NCI-H1105 (cell line): ENCODE measurements at regions not wholly inside any gene's neighbourhood (a gene's known extent, or its start where the extent isn't known, plus 50 kb on each side); places are given as distances from the start of the nearest gene placed in this dataset.

ENCODE experiments used
- DNase-seq: peaks from one replicate; lab custom pipeline; 2025; lab: John Stamatoyannopoulos, UW

DNA sequence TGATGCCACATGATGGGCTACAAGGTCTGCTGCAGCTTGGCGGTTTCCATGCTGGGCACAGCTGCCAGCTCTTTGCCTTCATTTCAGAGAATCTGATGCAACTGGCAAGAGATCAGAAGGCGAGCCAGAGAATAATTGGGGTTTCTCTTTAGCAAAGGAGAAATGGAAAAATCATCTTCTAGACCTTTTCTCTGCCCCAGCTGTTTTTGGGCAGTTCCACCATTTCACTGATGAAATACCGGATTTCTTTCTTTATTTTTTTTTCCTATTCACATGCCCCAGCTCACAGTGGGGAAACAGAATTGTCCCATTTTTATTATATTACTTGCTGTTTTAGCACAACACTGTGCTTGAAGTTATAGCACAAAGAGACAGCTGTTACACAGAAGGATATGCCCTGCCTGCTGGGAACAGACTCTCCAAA, 439.3 kb upstream of the GOT2 start:
- DNase-seq: no peak

DNA sequence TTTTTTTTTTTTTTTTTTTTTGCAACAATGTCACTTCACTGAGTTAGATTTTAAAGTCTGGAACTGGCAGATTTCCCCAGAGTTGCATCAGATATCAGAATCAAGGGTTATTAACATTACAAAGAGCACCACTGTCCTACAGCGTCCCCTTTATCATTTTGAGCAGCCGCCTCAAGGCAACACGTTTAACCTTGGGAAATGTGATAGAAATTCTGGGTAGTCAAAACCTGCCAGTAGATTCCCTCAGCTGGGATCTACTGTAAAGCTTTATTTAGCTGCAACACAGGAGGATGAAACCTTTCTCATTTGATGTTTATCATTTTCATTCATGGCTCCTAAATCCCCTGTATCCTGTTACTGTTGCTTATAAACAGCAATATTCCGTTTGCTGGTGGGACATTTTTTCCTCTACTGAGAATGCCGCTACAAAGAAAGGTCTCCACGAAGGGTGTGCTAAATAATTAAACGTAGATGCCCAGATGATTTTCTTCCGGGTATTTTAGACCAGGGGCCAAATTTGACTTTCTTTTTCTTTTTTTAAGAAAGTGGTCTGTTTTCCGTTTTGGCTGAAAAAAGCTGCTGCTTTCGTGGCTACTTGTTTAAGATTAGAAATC, 436.1 kb upstream of the GOT2 start:
- DNase-seq: no peak

DNA sequence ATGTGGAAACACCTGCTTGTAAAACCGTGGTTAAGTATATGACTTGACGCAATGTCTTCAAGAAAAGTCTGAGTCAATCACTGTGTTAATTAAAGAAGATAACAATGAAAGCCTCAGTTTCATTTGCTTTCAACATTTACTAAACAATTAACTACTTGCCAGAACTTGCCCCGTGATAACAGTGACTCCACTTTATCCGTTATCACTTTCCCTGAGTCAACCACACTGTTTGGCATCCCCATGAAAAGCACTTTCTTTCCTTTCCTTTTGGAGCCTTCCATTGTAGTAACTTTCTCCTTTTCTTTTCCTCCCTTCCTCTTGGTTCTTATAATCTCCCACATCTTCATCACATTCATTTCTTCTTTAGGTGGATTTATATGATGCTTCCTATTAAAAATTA, 435.1 kb upstream of the GOT2 start:
- no peak for DNase-seq

DNA sequence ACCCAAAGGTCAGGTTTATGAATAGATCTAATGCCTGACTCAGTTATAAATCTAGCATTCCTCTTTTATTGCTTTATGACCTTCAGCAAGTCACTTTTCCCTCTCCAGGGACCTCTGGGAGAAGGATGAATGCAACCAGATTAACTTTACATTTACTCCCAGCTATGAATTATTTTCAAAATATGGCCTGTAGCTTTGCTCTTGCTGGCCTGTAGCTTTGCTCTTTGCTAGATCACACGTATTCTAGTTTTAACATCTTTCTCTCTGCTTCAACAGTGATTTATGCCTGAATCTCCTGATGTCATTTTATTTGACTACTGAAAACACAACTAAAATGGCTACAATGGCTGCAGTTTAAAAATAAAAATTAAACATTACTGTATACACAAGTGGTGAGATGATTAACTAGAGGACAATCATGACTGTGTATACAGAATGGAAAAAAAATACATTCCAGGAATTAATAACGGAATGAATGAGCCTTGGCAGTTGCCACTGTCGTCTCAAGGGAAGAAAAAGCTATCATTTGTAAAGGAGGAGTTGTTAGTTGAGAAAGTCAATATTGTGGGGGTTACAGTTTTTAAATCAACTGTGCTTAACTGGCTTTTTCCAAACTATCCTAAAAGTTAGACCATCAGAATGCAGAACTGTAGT, 434.5 kb upstream of the GOT2 start:
- DNase-seq: no peak

DNA sequence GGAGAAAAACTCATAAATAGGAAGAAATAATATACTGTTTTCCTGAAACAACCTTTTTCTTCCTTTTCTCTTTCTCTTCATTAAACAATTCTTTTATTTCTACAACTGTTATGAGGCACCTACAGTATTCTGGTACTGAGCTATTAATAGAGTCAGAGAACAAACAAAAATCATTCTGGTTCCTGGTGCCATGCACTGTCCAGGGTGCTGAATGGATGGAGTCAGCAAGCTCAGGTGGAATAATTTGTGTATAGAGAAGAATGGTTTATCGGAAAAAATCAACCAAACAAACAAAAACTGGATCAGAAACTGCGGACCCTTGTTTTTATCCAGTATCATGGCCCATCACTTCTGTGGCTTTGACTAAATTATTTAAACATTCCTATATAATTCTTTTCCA, 430.3 kb upstream of the GOT2 start:
- no peak for DNase-seq

DNA sequence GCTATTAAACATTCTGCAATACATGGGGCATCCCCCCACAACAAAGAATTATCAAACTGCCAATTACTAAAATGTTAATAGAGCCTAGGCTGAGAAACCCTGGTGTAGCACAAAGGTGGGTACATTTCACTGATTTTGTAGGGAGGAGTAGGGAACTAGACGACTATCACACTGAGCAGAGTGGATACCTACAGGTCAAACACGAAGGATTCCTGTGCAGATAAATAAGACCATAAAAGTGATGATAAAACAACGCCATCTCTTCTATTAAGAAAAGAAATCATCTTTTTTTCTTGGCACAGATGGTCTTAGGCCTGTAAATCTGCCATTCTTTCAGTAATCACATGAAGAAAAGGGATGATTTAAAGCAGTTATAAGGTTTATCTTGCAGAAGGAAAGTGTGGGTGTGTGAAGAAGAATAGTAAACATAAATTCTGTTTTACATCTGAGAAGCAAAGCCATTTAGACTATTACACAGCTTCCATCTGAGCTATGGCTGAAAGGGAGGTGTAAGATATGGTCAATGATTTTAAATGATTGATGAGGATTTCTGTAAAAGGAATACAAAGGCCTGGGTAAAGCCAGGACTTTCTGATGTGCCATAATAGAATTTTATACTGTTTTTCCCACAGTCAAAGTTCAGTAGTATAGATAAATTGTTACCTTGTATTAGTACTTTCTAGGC, 429.4 kb upstream of the GOT2 start:
- no peak for DNase-seq

DNA sequence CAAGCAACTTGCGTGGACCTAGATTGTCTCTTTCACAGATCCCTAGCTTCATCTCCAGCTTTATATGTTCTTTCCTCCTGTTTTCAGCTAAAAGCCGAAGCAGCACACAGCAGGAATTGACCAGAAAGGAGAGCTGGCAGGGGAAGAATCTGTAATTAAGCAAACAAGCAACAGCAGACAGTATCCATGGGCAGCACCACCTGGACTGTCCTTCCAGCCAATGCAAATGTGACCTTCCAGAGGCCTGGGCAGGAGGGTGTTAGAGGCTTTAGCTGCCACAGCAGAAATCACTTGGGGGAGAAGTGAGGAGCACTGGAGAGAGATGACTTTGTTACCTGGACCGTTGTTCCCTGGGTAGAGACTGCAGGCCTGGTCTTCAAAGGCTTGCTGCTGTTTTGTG, 427.6 kb upstream of the GOT2 start:
- no peak for DNase-seq

DNA sequence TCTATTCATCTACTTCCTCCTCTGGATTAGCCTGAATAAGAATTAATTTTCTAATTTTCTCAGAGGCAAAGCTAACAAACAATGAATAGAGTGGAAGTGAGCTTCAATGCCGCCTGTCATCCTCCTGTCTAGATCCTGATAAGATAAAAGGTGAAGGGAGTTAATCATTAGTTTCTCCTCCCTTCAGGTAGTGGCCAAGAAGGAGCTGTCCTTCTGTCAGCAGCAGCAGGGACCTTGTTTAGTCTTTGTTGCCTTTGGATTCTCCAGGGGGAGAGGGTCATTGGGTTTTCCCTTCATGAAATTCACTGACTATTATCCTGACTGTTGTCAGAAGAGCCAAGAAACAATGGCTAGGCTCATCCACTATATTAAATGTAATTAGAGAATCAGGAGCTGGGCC, 420.2 kb upstream of the GOT2 start:
- DNase-seq: no peak

DNA sequence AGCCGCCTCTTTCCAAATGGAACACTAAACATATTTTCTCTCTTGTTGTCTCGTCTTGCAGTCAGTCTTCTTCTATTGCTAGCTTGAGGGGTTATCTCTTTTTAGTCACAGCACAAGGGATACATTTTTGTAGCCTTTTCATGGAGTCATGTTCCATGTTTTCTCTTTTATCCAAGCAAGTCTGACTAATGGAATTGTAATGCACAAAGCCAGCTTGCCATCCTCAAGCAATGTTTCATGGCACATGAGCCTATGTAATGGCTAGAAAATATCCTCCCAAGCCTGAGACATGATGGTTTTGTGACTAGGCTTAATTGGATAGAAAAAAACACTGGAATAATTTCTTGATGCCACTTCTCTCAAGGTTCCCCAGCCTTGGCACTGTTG, 414.6 kb upstream of the GOT2 start:
- no peak for DNase-seq

DNA sequence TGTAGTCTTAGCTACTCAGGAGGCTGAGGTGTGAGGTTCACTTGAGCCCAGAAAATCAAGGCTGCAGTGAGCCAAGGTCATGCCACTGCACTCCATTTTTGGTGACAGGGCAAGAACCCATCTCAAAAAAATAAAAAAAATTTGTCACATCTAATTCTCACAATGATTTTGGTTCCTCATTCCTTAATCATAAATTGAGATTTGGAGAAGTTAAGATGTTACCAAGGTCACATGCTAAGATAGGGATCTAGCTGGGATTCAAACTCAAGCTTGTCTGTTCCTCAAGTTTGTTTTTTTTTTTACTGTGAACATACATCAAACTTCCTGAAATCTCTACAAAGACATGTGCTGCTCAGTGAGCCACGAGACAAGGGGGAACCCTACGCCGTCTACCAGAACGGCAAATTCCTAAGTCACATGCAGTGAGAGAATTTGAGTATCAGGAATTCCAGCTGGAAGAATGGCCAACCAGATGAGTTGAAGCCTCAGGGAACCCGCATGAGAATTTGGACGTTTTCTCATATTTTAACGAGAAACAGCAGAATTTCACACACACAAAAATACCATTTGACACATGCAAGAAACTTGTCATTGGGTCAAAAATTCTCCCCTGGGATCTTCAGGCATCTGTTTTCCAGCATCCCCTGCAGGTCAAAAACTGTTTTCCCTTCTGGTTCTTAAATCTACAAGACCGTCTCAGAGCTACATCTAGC, 414.1 kb upstream of the GOT2 start:
- no peak for DNase-seq

DNA sequence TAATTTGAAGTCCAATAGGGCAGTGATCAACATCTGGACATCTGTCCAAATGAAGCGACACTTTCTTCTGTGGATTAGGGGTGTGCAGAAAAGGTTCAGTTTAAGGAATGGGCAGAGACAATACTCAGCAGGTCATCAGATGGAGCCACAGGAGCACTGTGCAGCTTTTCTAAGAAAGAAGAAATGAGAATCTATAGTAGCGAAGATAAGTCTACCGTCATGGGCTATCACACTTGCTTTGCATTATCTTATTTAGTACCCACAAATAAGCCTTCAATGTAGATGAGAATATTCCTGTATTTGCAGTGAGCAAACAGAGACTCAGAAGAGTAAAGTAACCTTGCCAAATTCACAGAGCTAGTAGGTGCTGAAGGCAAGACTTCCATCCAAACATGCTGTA, 412.0 kb upstream of the GOT2 start:
- DNase-seq: no peak

DNA sequence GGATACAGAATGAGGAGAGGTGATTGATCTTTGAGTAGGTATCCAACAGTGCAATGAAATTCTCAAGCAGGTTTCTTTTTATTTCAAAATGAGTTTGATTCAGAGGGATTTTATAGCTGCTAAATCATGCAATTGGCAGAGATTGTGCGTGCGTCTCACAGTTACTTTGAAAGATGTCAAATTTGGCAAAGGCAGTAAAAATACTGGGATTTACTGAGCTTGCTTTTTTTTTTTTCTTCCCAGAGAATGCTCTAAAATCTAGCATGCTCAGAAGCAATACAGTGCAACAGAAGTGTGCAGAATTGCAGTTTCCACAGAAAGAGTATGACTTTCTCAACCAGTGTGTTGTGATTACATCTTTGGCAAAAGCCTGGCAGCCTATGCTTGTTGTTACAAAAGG, 410.7 kb upstream of the GOT2 start:
- no peak for DNase-seq

DNA sequence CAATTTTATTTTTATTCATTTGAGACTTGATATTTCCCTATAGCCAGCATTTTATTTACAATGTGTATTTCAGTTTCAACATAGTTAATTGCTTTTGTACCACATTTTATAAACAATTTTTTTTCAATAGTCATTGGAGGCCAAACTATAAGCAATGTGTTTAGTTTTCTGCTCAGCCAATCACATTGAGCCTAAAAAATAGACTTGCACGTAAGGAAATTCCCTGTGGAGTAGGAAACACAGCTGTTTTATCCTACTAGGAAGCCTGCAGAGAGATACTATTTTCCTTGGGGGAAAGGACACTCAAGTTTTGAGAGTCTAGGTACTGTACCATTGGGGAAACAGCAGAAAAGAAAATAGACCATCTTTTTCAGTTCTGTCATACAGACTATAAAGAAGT, 410.2 kb upstream of the GOT2 start:
- DNase-seq: no peak

DNA sequence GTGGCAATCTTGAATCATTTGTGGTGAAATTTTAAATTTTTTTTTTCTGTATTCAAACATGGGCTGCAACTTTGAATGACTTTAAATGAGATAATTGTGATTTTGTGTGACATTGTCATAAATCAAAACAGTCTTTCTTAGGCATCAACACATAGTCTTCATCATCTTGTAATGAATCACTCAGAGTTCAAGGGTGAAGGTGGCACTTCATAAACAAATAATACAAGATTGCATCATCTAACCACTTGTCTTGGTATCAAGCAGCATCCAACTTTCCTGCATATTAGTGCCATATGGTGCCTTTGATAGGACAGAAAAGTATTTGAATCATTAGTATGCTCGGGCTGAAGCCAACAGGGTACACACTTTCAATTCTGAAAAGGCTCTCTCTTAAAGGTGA, 392.4 kb upstream of the GOT2 start:
- no peak for DNase-seq

DNA sequence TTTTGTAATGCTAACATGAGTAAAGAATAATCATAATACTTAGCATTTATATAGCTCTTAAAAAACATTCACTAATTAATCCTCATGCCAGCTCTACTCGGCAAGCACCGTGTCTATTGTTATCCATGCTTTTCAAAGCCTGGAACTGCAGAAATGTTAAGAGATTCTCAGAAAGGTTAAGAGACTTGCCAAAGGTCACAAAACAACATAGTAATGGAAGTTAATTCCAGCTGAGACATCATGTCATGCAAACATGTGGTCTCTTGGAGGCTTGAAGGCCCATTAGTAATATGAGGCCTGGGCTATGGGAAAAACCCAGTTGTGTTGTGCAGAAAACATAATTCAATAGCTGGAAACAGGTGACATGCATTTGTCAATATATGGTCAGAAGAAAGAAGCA, 389.9 kb upstream of the GOT2 start:
- DNase-seq: no peak

DNA sequence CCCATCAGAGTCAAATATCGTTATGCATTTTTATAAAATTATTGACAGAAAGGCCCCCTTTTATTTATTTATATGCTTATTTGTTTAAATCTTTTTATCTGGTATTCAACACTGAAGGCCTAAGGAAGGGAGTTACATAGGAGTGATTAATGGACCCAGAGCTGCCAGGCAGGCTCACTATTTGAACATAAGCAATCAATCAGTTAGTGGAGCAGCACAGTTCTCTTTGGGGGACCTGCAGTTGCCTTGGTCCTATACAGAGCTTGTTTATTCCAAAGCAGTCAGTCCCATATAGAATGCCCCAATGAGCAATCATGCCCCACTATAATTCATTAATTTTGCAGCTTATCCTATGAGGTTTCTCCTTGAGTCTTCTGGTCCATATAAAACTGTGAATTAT, 389.4 kb upstream of the GOT2 start:
- no peak for DNase-seq

DNA sequence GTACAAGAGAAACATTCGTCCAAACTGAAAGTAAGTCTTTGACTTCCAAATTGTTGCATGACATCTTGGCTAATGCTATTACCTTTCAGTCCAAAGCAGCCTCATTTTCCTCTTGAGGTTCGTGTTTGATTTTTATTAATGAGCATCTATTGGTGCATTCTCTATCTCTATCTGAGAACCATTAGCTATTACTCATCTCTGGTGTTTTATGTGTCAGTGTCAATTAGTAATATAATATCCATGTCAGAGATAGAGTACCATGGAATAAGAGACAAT, 388.1 kb upstream of the GOT2 start:
- no peak for DNase-seq

DNA sequence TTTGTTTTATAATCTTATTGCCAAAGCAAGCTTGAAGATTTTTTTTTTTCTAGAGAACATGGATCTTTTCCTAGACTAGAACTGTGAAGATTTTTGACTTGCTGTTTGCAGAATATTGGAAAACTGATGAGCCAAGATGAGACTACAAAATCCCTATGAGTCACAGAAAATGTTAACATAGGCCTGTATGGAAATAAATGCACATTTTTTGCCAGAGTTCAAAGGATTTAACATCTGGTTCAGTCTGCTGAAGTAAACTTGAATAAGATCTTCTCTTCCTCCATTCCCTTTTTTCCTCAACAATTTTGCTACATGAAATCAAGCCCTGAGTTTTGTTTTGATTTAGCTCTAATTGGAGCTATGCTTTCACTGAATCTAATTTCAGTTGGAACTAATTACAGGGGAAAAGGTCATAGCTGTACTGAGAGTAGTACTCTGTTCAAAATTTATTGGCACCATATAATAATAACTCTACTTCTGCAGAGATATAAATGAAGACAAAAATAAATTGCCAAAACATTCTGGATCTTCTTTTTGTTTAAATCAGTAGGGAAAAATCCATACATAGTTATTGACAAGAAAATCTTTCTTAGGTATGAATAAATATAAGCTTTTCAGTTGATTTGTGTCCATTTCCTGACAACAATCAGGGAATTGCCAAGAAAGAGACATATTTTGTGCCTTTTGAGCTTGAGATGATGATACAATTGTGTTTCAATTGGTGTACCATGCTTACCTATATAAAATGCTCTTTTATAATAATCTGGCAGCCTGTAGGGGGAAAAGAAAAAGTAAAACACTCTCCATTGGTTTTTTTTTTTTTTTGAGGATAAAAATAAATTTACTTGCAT, 387.5 kb upstream of the GOT2 start:
- DNase-seq: no peak

DNA sequence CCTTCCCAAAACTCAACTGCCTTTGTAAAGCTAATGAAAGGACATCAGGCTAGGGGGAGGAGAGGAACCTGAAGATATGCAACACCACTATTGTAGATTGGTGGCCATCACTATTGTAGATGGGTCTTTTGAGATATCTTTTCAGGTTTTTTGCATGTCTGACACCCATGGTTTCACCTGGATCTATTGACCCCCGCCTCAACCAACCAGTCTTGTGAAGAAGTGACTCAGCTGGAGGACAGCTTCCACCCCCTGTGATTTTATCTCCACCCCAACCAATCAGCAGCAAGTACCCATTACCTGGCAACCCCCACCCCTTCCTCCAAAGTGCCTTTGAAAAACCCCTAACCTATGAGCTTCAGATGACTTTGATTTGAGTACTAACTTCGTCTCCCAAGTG, 382.6 kb upstream of the GOT2 start:
- no peak for DNase-seq

DNA sequence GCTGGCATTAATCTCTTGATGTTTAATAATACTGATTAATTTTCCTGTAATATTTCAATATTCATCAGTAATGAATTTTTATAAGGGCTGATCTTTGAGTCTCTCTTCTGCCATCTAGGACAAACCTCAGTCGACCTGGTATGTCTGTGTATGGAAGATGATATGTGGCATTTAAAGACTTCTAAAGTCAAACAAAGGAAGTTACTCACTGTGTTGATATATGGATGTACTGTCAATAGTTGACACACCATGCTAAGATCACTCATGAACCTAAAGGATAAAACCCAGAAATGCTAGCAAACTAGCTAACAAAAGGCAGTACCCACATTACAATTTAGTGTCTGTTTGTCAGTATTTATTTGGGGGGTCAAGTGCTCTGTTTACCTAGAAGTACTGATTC, 380.7 kb upstream of the GOT2 start:
- DNase-seq: no peak

DNA sequence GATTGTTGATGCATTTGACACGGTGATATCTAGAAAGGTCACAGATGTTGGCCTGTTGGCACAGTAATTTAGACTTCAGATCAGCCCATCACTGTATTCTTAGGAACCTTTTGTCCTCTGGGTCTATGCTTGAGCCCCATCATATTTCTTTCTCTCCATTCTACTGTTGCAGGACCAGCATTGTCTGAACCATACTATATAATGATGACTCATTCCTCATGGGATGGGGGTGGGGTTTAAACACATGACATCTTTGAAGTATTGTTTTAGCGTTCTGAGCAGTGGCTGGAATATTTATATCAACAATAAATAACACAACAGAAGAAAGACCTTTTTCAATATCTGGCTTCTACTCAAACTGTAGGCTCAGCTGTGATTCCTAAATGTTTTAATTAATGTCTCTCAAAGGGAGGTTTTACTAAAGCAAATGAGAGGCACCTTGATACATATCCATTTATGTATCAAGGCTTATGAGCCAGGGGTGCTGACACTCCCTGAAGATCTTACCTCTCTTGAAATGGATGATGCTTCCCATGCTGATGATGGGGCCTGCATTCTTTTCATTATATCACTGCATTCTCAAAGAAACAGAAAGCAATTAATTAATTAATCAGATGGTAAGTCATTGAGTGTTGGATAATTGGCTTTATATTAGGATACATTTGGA, 379.0 kb upstream of the GOT2 start:
- no peak for DNase-seq

DNA sequence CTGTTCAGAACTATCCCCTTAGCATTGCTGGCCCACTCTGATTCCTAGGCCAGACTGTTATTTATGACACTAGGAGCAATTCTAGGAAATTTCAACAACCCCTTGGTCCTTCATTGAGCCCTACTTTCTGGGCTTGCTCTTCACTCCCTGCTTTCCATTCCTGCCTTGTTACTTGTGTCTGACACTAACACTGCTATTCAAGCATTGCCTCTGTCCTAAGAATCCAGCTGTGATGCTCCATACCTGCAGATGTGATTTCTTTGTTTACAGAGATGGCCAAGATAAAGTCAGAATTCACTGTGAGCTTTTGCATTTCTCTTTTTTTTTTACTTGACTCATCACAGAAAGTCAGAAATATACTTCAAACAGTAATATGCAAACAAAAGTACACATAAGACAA, 377.2 kb upstream of the GOT2 start:
- DNase-seq: no peak
